A204.1 (cell line): ENCODE measurements at regions not wholly inside any gene's neighbourhood (a gene's known extent, or its start where the extent isn't known, plus 50 kb on each side); places are given as distances from the start of the nearest gene placed in this dataset.

Source experiments
- FAIRE-seq: peaks from 2 replicates; lab custom pipeline; 2012; peaks lifted over from hg19 to GRCh38; lab: Jason Lieb, UNC

DNA sequence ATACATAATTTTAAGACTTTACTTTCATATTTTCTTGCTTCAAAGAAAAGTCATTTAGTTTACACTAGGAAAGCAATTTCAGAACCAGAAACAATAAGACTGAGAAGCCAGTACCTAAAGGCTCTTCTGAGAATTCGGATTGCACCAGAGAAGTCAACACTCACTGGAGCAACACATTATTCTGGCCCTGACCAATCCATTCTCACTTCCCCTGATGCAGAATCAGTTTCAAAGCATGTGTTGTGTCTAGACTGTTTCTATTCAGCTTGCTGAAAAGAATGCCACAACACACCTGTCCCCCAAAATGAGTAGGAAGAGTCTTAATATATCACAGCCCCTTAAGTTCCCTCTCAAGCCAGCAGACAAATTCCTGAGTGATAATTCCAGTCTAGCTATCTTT is 1074.3 kb upstream of the TENM4 start:
- FAIRE-seq = no peak

DNA sequence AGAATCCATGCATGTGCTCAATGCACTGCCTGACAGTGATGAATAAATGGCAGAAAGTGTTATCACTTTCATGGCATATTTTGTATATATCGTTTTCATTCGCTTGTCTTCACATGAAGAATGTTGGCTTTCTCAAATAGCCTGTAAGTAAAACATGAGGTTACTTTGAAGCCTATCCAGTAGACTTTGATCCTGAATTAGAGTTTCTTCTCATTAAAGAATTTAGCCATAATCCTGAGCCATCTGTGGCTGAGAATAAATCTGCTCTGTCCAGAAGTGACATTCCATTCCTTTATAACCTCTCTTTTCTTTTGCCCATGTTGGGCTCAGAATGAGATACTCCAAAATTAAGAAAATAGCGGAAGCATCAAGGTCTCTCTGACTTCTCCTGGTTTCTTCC is 1071.7 kb upstream of the TENM4 start:
- no peak for FAIRE-seq

DNA sequence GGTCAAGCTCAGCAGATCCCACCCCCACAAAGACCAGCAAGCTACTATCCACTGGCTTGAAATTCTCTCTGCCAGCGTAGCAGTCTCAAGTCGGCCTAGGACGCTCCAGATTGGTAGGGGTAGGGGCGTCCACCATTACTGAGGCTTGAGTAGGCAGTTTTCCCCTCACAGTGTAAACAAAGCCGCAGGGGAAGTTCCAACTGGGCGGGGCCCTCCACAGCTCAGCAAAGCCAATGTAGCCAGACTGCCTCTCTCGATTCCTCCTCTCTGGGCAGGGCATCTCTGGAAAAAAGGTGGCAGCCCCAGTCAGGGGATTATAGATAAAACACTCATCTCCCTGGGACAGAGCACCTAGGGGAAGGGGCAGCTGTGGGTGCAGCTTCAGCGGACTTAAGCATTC is 1064.9 kb upstream of the TENM4 start:
- no peak for FAIRE-seq

DNA sequence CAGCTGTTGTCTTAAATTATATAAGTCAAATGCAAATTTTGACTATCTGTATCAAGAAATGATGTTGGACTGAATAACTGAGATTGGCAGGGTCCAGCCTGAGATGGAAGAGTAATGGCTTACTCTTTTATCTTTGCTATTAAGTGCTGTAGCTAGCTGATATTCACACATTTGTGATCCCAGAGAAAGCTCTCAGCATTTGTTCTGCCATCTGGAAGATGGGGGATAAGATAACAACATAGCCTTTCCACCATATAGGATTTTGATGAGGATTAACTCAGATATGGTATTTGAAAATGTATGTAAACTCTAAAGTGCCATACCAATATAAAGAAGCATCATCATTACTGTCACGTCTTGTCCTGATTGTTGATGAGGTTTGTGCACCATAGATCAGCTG is 1063.2 kb upstream of the TENM4 start:
- no peak for FAIRE-seq

DNA sequence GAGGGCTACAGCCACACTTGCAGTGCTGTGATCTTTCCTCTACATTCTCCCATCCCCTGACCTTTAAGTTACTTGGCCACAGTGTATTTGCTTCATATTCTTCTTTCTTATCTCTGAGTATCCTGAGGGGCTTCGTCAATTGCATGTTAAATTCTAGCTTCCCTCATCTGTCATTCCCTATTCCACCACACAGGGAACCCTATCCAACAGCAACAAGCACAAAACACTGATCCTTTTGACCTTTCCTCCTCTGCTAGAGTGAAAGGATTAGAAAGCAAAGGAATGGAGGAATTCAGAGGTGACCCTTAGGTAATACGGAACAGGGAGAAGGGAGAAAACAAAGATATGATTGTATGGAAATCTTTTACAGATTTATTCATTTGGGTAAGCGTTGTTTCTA is 1061.7 kb upstream of the TENM4 start:
- no peak for FAIRE-seq

DNA sequence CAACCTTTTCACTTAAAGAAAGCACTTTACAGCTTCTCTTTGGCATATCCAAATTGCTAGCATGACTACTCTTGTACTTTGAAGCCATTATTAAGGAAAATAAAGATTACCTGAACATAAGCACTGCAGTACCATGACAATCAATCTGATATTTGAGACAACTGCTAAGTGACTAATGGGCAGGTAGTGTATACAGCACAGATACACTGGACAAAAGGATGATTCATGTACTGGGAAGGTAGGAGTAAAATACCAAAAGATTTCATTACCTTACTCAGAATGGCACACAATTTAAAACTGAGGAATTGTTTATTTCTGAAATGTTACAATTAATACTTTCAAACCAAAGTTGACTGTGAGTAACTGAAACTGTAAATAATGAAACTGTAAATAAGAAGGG is 1054.3 kb upstream of the TENM4 start:
- no peak for FAIRE-seq

DNA sequence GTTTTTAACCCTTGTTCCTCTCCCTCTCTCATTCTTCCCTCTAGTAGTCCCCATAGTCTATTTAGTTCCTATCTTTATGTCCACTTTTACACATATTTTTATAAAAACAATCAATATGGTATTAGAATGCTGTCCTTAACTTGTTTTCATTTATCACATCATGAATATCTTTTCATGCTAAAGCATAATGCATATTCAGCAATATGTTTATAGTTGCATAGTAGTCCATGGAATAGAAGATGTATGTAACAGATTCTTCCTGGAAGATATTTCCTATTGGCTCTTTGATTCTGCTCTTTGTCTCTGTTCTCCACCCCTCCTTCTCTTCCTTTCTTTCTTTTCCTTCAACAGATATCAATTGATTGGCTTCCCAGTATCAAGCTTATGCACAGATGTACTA is 1047.1 kb upstream of the TENM4 start:
- no peak for FAIRE-seq

DNA sequence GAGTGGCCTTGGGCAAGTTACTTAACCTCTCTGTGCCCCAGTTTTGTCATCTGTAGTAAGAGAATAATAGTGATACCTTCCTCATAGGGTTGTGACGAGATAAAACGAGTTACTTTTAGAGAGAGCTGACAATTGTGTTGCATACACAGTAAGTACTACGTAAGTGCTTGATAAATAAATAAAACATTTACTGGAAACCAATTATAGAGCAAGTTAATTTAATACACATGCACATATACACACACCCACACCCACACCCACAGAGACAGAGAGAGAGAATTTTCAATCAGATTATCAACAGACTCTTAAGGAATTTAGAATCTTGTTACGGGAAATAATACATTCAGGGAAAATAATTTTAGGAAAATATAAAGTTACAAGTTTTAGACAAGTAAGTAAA is 1045.8 kb upstream of the TENM4 start:
- FAIRE-seq = no peak

DNA sequence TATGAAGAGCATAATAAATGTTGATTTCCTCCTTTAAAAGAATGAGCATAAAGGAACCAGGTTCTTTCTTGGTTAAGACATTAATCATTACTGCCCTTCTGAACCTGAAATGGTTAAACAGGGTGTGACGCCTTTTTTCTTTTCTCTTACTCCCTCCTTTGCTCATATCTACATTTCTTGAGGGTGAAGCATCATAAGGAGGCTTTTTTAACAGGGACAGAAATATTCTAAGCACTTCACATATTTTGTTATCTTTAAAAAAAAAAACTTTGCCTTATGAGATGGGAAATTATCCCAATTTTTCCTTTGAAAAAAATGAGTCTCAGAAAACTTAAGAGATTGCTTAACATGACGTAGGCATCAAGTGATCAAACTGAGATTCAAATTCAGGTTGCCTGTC is 1036.3 kb upstream of the TENM4 start:
- FAIRE-seq = no peak

DNA sequence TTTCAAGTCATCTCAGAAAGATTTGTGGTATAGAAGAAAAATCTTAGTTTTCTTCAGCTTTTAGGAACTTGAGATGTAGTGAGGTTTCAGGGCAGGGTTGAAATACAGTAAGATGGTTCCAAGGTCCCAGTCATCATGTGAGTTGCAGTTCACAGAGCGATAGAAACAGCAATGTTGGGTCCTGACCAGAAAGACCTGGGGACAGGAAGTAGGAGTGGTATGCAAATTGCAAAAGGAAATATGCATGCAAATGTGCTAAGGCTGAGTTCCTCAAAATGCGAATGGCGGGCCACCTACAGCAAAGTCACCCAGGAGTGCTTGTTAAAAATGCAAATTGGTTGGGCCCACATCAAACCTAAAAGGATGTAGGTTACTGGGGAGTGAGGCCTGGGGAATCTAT is 1032.7 kb upstream of the TENM4 start:
- no peak for FAIRE-seq

DNA sequence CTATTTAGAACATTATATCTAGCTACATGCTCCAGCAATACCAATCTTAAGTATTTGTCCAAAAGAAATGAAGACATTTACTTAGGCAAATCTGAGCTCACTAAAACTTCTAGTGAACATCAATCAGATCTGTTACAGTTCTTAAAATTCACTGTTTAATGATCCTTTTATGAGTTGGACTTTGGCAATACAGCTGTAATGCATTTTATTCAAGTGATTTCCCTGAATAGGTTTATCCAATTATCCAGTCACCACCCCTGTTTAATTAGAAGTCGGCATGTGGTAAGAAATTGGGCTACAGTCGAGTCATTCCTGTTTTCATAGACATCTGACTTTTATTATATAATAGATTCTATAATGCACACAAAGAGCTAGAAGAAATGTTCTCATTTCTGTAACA is 1029.0 kb upstream of the TENM4 start:
- FAIRE-seq = no peak

DNA sequence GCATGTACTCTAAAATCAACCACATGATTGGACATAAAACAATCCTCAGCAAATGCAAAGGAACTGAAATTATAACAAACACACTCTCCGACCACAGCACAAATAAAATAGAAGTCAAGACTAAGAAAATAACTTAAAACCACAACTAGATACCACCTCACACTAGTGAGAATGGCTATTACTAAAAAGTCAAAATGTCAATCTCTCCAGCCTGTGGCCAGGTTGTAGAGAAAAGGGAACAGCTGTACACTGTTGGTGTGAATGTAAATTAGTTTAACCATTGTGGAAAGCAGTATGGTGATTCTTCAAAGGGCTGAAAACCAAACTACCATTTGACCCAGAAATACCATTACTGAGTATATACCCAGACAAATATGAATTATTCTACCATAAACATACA is 1025.7 kb upstream of the TENM4 start:
- no peak for FAIRE-seq

DNA sequence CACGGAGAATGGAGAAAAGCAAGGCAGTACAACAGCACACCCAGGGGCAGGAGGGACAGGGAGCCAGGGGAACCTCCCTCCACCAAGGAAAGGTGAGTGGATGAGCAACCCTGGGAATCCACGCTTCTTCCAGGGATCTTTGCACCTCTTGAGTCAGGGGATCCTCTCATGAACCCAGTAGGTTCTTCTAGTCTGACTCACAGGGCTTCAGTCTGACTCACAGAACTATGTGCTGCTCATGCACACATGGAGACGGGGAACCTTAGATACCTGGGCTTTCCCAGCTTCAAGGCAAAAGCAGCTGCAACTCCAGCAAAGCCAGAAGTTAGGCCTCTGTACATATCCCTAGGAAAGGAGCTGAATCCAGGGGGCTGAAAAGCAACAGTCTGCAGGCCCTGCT is 1021.4 kb upstream of the TENM4 start:
- no peak for FAIRE-seq

DNA sequence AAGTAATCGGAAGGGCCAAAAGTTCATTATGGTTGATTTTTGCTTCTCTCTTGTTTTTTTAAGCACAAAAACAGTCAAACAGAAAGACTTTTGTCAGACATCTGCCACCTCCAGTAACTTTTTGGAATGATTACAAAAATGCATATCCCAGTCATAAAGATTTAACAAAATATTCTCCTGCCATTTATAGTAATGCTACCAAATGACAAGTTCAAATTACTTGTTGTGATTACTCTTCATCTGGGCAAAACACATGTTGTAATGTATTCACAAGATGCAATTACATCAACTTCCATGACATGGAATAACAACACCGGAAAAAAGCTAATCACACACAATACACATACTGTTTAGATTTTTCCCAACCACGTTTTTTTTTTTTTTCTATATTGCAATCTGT is 1017.5 kb upstream of the TENM4 start:
- FAIRE-seq = no peak

DNA sequence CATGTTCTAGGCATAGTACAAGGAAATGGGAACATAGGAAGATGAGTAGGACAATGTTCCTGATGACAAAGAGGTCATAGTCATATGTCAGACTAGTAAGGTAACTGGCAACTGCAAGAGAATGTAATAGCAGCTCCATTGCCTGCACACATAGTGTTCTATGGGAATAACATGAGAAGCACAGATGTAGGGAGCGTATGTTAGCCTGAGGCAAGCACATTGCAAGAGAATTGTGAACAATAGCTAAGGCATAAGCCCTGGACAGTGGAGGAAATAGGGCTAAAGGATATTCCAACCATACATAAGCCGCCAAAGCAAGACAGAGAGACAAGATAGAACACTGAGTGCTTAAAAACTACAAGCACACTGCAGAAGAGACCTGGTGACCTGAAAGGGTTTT is 1017.0 kb upstream of the TENM4 start:
- FAIRE-seq = no peak

DNA sequence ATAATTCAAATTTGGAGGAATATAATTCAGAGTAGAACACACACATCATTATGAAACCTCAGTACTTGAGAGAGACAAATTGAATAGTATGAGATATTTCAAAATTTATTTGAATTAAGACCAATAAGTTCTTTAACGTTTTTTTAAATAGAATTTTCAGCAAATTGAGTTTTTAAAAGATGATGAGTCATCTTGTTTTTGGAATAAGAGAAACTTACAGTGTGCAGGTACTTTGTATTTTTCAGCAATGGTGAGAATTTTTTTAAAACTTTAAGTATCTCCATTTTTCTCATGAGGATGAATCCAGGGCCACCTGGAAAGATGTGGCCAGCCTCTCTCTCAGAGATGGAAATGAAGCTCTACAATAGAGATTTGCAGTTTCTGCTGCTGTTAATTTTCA is 1015.0 kb upstream of the TENM4 start:
- FAIRE-seq = no peak

DNA sequence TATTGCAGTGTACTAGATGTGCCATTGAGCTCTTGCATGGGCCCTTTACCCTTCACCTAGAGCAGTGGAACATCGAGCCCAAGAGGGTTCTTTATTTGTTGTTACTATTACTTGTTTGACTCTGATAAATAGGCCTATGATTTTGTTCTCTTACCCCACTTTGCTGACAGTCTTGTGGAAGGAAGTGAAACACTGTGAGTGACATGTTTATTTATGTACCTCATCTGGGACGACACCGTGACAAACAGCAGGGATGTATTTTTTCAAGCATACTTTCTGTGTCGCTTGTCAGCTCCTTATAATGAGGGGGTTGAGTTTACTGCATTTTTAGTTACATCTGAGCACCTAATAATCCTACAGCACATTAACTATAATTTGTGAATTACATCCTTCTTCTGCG is 1010.3 kb upstream of the TENM4 start:
- no peak for FAIRE-seq

DNA sequence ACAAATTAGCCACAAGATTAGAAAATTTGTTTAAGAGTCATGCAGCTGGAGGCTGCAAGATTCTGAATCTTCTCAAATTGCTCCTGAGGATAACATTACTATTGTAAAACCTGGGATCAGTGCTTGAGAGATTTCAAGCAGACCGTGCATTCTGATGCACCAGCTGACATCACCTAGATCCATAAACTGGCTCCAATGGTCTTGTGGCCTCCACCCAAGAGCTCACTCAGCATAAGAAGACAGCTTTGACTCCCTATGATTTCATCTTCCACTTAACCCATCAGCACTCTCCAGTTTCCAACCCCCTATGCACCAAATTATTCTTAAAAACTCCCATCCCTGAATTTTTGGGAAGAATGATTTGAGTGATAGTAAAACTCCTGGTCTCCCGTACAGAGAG is 1007.9 kb upstream of the TENM4 start:
- FAIRE-seq = no peak

DNA sequence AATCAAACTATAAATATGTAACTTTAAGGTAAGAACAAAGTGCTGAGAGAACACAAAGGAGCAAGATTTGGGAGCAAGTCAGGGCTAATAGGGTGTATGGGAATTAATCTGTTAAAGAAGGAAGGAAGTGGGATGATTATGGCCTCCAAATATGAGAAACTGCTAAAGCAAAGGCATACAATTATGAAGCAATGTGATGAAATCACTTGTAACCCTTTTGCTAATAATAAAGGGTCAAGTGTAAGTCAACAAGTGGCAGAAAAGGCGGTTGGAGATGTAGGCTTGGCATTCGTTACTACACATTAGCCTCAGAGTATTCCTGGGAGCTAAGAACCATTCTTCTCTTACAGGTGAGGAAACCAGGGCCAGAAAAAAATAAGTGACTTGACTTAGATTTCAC is 1002.3 kb upstream of the TENM4 start:
- FAIRE-seq = no peak

DNA sequence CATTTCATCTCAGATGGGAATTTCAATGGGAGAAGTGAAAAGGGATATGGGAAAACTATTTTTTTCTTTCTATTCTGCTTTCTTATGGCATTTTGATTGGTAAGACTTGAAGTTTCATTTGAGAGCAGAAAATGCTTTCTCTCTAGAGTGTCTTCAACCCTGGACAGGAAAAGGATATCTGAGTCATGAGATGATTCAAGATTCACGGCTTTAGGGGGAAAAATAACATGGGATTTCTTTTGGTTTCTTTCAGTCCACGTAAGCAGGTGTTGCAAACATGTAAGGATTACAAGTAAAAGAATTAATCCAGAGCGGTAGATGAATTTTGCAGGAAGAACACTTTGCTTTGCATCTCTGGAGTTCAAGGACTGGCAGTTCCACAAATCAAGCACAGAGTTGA is 1001.0 kb upstream of the TENM4 start:
- FAIRE-seq = no peak

DNA sequence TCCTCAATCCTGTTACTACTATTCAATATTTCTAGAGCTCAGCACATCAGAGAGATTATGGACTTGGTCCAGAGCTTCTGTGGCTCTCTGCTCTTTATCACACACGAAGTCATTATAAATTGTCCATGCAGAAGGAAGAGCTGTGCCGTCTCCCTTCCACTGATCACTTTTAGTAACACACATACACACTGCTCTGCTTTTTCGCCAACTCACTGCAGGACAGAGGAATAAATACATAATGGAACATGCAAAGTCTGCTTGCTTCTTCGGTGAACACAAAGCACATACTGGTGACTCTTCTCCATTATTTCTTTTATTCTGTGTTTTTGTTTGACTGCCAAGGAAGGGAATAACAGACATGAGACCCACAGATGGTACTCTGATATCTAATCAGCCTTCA is 1000.0 kb upstream of the TENM4 start:
- no peak for FAIRE-seq

DNA sequence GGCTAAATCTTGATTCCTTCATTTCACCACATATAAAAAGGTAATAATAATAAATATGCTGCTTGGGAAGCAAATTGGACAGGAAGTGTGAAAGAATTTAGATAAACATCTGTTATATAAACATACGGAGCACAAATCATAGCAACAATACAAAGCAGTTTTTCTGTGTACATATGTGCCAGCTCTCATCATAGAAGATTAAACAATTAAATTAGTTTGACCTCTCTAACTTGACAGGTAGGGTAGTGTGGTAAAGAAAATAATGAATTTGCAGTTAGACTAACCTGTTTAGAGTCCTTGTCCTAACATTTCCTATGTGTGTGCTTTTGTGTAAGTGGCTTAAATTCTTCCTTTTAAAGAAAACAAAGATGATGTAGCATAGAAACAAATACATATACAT is 995.7 kb upstream of the TENM4 start:
- FAIRE-seq = no peak

DNA sequence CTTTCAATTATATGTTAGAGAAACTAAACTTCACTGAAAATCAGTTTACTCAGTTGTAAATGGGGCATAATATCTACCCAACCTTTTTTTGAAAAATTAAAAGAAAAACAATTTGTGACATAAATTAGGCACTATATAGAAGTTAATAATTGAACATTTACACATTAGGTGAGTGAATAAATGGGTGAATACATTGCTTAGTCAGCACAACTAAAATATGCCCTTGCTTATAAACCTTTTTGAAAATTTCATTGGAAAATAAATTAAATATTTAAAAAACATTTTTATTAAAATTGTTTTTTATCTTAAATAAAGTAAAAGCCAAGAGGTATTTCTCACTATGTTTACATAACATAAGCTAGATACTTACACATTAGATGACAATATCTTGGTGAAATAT is 994.5 kb upstream of the TENM4 start:
- no peak for FAIRE-seq

DNA sequence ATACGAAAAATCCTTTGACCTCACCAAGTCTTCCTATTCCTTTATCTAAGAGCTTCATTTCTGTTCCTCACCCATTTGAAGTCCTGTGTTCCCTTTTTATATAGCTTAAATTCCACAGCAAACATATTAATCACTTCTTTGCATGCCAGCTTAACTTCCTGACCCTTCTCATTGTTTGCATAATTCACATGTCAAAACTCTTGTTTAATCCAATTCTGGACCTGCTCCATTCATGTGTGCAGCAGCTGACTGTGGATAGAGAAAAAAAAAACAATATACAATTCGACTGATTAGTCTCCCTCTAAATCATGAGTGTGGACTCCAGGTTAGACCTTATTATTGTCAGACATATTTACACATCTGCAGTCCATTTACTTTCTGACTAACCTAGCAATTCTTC is 991.2 kb upstream of the TENM4 start:
- FAIRE-seq = no peak

DNA sequence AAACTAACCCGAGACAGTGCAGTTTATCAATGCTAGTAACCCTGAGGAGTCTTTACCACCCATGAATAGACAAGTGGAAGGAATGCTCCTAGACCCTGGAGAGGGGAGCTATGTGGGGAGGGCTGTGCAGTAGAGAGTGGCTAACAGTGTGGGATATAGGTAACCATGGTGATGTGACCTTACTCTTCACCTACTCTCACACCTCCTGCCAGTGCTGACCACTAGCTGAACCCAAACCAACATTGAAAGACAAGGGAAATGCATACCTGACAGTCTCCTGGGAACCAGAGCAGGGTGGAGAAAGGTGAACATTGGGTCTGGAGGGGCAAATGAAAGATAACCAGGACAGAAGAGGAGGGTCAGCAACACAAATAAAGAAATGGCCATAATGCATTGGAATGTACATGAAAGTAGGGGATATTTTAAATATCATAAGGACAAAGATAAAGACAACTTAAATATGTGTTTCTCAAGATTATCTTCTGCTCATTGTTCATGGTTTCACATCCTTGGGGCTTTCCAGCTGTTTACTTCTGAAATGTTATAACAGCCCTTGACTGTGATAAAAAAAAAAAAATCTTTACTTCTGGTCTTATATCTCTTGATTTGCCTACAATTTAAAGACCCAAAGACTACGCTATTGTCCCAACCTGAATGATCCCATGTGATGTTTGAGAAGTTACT is 983.3 kb upstream of the TENM4 start:
- no peak for FAIRE-seq
